ENCODE measurements at regions not wholly inside any gene's neighbourhood (a gene's known extent, or its start where the extent isn't known, plus 50 kb on each side); places are given as distances from the start of the nearest gene placed in this dataset.

DNA sequence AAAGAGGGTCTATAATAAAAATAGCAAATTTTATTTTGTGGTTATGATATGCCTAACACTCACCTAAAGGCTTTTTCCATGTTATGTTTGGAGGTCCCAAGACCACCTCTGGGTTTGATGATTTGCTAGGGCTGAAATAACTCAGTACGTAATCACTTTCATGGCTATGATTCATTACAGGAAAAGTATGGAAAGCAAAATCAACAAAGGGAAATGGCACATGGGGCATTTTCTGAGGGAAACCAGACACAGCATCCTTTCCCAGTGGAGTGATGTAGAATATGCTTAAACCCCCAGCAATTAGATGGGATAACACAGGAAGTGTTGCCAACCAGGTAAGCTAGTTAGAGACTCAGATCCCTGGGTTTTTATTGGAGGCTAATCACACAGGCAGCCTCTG lies 701.6 kb upstream of the CBLB start:
- Histone ChIP-seq H3K4me1 (ENCODE audit: low read depth) (no peaks in the 10 kb centered on the region), H3K36me3 (ENCODE audit: low read depth) (no peaks in the 10 kb centered on the region), H3K4me3 (no peak overlapping the region), H3K9me3 (no peaks in the 10 kb centered on the region)
- TF ChIP-seq, protein P1, sequence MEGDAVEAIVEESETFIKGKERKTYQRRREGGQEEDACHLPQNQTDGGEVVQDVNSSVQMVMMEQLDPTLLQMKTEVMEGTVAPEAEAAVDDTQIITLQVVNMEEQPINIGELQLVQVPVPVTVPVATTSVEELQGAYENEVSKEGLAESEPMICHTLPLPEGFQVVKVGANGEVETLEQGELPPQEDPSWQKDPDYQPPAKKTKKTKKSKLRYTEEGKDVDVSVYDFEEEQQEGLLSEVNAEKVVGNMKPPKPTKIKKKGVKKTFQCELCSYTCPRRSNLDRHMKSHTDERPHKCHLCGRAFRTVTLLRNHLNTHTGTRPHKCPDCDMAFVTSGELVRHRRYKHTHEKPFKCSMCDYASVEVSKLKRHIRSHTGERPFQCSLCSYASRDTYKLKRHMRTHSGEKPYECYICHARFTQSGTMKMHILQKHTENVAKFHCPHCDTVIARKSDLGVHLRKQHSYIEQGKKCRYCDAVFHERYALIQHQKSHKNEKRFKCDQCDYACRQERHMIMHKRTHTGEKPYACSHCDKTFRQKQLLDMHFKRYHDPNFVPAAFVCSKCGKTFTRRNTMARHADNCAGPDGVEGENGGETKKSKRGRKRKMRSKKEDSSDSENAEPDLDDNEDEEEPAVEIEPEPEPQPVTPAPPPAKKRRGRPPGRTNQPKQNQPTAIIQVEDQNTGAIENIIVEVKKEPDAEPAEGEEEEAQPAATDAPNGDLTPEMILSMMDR (IDR thresholded peaks at IDR 0.05), result no peak
- ATAC-seq, result no peak
- intact Hi-C loops (cut with DNase I, micrococcal nuclease), result no loop called here
- DNase-seq, result no peak

DNA sequence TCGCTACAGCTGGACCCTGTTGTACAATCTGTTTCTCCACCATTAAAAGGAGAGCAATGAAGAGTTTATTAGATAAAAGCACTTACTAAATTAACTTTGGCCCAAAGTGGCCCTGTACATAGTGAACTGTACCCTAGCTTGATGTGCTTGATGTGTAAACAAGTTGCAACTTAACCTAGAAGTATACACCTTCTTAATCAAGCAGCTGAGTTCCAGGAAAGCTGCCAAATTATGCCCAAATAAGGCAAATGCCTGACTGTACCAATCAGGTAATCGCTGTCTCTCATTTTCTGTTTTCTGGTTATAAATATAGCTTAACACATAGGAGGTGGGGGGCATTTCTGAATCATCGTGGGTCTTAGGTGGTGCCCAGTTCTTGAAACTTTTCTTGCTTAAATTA lies 704.8 kb upstream of the CBLB start:
- Histone ChIP-seq H3K36me3 (ENCODE audit: low read depth) (no peaks in the 10 kb centered on the region), H3K9me3 (no peaks in the 10 kb centered on the region), H3K4me1 (ENCODE audit: low read depth) (no peaks in the 10 kb centered on the region), H3K4me3 (no peak overlapping the region)
- ATAC-seq (no peak), DNase-seq (no peak)
- intact Hi-C loops (cut with DNase I, micrococcal nuclease), result no loop called here
- TF ChIP-seq, protein P1 (IDR thresholded peaks at IDR 0.05), result no peak

DNA sequence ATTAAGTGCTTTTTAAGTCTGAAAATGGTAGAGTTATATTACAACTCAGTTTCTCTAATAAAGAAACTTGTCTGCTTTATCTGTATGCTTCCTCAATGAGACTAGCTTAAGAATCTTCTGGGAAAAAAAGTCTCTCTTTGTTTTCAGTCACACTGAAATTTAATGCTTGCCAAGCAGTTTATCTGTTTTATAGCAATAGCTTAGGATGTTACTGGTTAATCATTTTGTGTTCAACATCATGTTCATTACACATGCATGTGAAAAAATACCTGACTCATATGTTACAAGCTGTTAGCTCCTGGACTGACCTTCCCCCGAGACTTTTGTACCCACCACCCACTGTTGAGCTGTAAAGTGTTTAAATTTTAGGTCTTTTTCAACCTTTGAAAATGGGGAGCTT lies 706.2 kb upstream of the CBLB start:
- intact Hi-C loops (cut with DNase I, micrococcal nuclease), result no loop called here
- Histone ChIP-seq H3K36me3 (ENCODE audit: low read depth) (no peaks in the 10 kb centered on the region), H3K4me3 (no peak overlapping the region), H3K4me1 (ENCODE audit: low read depth) (no peaks in the 10 kb centered on the region), H3K9me3 (no peaks in the 10 kb centered on the region)
- TF ChIP-seq, protein P1 (IDR thresholded peaks at IDR 0.05), result no peak
- DNase-seq, result no peak
- ATAC-seq, result no peak

DNA sequence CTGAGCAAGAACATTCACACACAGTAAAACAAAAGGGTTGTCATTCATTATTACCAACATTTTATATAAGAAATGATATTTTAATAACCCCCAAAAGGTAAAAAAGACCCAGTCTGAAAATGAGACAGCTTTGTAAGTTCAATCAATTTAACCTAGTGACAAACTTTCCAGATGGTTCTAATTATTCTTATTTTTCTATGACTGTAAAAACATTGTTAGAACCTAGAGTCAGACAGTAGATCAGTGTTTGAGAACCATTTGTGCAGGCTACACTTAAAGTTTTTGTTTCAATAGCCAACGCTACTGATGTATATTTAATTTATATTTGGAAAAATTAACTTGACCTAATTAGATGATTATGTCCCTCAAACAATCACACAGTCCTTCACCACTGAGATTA lies 708.4 kb upstream of the CBLB start:
- ATAC-seq, result no peak
- no peaks in the 10 kb centered on the region for H3K9me3 ChIP-seq
- no peak overlapping the region for H3K4me3 ChIP-seq
- intact Hi-C loops (cut with DNase I, micrococcal nuclease), result no loop called here
- no peak for DNase-seq
- TF ChIP-seq, protein P1 (IDR thresholded peaks at IDR 0.05), result no peak
- H3K4me1 ChIP-seq (ENCODE audit: low read depth), result no peaks in the 10 kb centered on the region
- no peaks in the 10 kb centered on the region for H3K36me3 ChIP-seq (ENCODE audit: low read depth)

DNA sequence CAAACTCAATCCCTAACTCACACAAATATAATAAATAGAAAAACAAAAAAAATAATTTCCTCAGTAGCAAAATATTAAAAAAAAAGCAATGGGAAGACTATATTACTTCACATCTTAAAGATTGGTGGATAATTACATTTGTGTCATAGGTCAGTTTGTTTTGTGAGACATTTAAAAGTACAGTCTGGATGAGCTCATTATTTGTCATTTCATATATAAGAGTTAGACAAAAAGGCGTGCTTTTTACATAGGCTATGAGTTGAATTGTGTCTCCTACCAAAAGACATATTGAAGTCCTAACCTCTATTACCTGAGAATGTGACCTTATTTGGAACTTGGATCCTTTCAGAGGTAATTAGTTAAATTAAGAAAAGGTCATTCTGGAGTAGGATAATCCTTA lies 710.1 kb upstream of the CBLB start:
- no peak for ATAC-seq
- Histone ChIP-seq H3K4me1 (ENCODE audit: low read depth) (no peaks in the 10 kb centered on the region), H3K36me3 (ENCODE audit: low read depth) (no peaks in the 10 kb centered on the region), H3K9me3 (no peaks in the 10 kb centered on the region), H3K4me3 (no peak overlapping the region)
- intact Hi-C loops (cut with DNase I, micrococcal nuclease), result no loop called here
- DNase-seq, result no peak
- TF ChIP-seq, protein P1 (IDR thresholded peaks at IDR 0.05), result no peak

DNA sequence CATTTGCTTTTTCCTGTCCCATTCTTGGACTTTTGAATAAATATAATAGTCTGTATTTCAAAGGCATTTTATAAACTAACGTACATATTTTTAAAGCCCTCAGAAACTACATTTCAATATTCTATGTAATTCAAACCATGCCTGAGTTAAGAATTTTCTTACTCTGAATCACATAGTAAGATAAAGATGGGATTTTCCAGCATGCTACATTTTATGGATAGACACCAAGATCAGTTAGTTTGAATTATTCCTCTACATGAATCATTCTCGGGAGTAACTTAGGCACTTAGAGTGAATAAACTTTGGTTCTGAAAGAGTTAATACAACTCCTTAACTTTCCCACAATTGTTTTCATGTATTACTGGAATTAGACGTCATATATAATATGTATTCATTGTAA lies 713.3 kb upstream of the CBLB start:
- no peak for ATAC-seq
- no peak for DNase-seq
- no peak overlapping the region for H3K4me3 ChIP-seq
- no peaks in the 10 kb centered on the region for H3K36me3 ChIP-seq (ENCODE audit: low read depth)
- intact Hi-C loops (cut with DNase I, micrococcal nuclease), result no loop called here
- TF ChIP-seq, protein P1 (IDR thresholded peaks at IDR 0.05), result no peak
- no peaks in the 10 kb centered on the region for H3K9me3 ChIP-seq
- H3K4me1 ChIP-seq (ENCODE audit: low read depth), result no peaks in the 10 kb centered on the region

All from mucosa of descending colon (tissue), 3 donors.